Right forelimb (tissue), 1 donor: ENCODE measurements at regions not wholly inside any gene's neighbourhood (a gene's known extent, or its start where the extent isn't known, plus 50 kb on each side); places are given as distances from the start of the nearest gene placed in this dataset.
A peak's percentile ranks its signal among the peaks of the same experiment; 100 is the strongest.
"Not testable (repeated sequence)": the region's sequence is repeated elsewhere in the genome, so short reads cannot be mapped to it uniquely, and the experiment has no call there.

Experiments used
- DNase-seq: peaks from one replicate; pipeline ENCODE4 v3.0.0-alpha.2; 2018

- no peak for DNase-seq
Observed at GRCh38 chr13:74560325-74560724, 426.1 kb upstream of the KLF12 start.

DNA sequence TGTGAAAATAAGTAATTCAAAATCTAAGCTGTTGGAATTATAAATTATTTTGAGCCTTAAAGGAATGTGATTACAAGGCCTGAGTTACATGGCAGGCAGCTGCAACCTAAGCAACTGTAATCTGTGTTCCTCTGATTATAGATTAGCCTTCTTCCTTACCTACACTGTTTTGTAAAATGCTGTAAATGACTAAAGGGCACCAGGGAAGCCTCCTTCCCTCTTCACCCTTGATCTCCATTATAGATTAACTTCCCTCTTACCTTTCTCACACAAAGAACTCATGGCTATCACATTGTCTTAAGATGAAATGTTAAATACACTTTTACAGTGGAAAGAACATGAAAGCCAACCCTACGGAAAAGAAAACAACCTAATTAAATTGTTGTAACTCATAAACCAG is 423.7 kb upstream of the KLF12 start:
- DNase-seq, result no peak

DNA sequence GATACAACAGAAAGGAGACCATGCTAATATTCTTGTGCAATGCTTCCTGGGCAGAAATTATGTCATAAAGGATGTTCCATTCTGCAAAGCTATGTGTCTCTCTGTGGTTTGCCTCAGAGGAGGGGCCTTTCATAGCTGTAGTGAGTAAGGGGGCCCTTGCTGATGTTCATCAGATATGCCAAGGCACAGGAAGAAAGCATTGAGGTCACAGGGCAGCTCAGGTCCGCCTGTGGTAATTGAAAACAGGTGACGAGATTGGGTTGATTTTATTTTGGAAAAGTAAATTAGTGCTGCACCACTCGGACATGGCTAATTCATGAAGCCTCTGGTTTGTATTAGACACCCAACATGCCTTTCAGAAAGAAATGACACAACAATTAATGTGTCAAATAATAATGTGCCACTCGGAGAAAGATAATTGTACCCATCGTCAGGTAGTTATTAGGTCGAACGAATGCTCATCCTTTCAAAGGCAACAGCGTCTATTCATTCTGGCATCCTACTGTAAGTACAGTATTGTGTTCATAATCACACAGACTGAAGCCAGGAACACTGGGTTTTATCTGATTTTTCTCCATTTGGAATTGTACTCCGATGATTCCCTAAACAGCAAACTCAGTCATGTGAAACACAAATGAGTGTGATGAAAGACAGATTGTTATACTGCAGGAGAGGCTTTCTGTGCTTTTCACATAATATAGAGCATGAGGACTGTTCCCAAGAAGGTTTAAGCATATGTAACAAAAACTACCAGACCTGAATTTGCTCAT is 421.6 kb upstream of the KLF12 start:
- DNase-seq, result no peak

DNA sequence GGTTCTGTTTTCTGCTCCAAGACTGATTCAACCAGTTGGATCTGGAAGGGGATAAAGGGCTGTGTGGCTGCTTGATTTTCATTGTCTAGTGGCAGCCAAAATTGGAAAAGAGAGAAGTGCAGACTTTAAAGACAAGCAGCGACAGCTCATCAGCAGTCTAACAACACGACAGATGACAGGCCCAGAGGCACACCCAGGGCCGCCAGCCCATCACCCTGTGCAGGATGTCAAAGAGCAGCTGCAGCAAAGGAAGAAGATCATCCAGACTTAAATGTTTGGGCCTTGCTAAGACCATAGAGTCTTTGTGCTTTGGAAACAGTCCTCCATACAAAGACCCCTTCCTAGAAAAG is 421.0 kb upstream of the KLF12 start:
- no peak for DNase-seq

- DNase-seq, result no peak
Observed at GRCh38 chr13:74554569-74555275, 420.5 kb upstream of the KLF12 start.

DNA sequence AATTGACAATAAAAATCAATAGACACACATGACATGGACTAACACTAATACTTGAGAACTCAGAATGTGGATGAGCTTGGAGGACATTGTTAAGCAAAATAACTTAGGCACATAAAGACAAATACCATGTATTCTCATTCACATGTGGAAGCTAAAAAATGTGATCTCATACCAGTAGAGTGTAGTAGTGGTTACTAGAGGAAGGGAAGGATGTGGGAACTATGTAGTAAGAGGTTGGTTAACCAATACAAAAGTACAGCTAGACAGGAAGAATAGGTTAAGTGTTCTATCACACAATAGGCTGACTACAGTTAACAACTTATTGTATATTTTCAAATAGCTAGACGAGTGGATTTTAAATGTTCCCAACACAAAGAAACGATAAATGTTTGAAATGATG is 415.8 kb upstream of the KLF12 start:
- no peak for DNase-seq

- not testable (repeated sequence) for DNase-seq
Observed at GRCh38 chr13:74536649-74537048, 402.4 kb upstream of the KLF12 start.

- DNase-seq, result no peak
Observed at GRCh38 chr13:74533226-74533625, 399.0 kb upstream of the KLF12 start.

GRCh38 chr13:74530011-74530410 is 395.8 kb upstream of the KLF12 start:
- no peak for DNase-seq

GRCh38 chr13:74528734-74529513 is 394.7 kb upstream of the KLF12 start:
- DNase-seq, result no peak

DNA sequence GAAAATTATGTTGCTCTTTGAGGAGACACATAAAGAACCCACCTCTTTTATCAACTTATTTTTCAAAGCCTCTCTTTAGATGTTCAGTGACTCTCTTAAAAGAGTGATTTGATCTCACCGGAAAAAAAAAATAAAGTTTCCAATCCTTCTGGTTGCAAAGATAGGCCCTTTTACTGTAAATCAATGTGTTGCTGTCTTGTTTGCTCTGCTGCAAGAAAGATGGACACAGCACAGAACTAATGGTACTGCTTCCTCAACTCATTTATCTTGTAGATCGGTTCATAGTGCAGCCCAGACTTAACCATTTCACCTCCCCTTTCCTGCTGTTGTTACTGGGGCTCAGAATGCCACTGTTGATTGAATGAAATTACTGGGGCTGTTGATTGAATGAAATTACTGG is 388.9 kb upstream of the KLF12 start:
- no peak for DNase-seq

GRCh38 chr13:74511523-74511922 is 377.3 kb upstream of the KLF12 start:
- DNase-seq, result no peak

DNA sequence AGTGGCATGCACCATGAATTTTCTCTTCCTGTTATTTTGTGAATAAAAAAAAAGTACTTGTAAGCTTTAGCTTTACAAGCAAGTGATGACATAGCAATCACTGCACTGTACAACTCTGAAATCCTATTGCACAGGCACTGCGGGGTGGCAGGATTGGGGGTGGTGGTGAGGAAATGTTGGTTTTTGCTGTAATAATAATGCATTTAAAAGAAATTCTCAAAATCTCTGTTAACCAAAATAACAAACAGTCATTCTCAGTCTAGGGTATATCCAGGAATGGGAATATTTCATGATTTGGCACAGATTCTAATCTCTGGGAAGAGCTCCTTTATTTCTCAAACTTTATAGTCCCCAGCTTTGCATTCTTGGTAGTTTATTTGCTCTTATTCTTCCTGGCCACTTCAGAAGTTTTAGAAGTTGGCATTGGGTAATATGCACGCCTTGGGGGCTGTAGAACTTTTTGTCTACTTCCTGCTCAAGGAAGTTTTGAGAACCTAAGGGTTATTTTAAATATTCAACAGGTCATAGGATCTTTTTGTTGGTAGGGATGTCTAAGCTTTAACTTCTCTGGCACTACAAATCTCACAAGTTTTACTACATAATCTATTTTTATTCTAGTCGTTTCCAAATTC is 353.0 kb upstream of the KLF12 start:
- no peak for DNase-seq

GRCh38 chr13:74485757-74486156 is 351.6 kb upstream of the KLF12 start:
- no peak for DNase-seq

DNA sequence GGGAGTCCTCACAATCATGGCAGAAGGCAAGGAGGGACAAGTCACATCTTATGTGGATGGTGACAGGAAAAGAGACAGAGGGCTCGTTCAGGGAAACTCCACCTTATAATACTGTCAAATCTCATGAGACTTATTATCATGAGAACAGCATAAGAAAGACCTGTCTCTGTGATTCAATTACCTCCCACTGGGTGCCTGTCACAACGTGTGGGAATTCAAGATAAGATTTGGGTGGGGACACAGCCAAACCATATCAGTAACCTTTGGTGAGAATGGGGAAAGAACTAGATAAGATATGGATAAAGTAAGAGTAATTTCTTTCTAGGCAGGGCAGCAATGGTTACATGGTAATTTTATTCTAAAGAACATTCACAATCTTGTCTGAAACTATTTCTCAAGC is 344.9 kb upstream of the KLF12 start:
- DNase-seq, result no peak

GRCh38 chr13:74476788-74477187 is 342.6 kb upstream of the KLF12 start:
- DNase-seq, result no peak

DNA sequence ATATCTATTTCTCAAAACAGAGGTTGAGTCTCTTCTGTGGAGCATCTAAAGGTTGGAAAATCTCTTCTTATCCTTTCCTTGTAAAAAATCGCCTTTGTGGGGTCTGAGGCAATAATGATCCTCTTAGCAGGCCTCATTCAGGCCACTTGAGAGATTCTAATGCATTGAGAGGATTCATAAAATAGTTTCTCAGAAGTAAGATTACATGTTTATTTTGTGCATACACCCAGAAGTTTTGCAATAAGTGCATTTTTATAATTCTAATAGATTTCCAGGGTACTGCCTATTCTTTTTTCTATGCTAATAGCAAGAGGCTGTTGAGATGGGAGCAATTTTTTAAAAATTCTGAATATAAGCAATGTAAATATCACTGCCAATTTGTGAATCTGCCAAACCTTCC is 342.2 kb upstream of the KLF12 start:
- DNase-seq, result no peak

DNA sequence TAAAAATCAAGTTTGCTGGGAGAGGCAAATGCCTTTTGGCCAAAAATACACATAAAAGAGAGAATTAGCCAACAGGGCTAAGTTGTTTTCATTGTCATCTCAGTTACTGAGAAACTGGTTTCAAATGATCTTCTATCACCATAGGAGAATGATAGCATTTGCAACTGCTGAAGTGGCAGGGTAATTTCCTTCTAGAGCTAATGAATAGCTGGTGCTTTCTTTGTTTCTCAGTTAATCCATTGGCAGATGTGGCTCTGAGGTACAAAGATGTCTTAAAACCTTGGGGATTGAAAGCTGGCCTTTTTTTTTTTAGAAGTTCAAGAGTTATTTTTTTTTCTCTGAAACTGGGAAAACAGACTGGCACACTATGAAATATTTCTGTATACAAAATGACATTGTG is 332.7 kb upstream of the KLF12 start:
- DNase-seq, result no peak

DNA sequence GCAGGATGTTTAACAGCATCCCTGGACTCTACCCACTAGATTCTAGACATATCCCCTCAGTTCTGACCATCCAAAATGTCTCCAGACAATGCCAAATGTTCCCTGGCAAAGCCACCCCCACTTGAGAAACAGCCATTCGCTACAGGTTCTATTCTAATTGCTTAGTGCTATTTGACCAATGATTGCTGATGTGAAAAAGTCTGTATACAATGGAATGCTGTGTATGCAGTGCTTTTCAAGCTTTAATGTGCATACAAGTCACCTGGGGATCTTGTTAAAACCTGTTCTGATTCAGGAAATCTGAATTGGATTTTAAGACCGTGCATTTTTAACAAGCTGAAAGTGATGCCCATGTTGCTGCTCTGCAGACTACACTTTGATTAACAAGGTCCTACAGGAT is 331.8 kb upstream of the KLF12 start:
- DNase-seq, result no peak

- no peak for DNase-seq
Observed at GRCh38 chr13:74465271-74465670, 331.1 kb upstream of the KLF12 start.

DNA sequence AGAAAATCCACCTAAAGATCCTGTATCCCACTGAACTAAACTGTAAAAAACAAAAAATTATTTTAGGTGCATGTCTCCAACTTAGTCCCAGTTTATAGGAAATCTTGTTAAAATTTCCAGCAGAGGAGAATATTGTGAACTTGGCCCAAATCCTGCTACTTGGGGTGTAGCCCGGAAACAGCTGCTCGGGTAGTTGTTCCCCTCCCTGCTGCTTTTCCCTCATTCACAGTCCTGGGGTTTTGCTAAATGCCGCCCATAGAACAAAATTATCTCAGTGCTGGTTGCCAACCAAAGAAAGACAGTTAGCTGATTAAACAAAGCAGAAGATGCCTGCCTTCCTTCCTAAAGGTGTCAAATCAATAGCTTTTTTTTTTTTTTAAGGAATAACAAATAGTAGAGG is 330.5 kb upstream of the KLF12 start:
- peak; percentile 63 for DNase-seq

DNA sequence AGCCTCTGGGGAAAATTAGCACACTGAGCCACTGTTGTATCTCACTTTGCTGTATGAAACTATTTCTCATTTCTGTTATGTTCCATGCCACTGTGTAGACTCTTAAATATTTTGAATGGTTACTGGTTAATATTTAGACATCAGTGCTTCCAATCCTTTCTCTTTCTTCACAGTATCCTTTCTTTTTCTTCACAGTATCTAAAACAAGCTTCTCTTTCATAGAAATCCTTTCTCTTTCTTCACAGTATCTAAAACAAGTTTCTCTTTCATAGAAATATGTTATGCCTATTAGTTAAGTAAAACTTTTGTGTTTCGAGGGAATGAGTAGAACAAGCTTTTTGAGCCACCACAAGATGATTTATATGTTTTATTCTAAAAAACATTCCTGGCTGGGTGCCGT is 326.8 kb upstream of the KLF12 start:
- no peak for DNase-seq

DNA sequence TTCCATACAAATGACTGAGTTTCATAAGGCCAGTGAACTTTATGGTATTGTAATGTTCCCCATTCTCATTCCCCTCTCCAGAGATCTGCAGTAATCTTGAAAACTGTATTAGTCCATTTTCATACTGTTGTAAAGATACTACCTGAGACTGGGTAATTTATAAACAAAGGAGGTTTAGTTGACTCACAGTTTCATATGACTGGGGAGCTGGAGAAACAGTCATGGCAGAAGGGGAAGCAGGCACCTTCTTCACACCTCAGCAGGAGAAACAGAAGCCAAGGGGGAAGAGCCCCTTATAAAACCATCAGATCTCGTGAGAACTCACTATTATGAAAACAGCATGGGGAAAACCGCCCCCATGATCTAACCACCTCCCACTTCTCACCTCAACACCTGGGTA is 318.7 kb upstream of the KLF12 start:
- no peak for DNase-seq

GRCh38 chr13:74452176-74452575 is 318.0 kb upstream of the KLF12 start:
- DNase-seq, result no peak
